PC-3 (cell line): ENCODE measurements at regions not wholly inside any gene's neighbourhood (a gene's known extent, or its start where the extent isn't known, plus 50 kb on each side); places are given as distances from the start of the nearest gene placed in this dataset.

Experiments
- ATAC-seq: fragments of 200-7000 bp; cut with Tn5 transposase; 2 replicates; pipeline ENCODE4 v1.9.1; 2020; ENCODE audit warnings: mild to moderate bottlenecking, moderate library complexity
- BruUV-seq: library from RNA; stranded (reverse); fragments of 400-500 nt; replicated peaks from 2 replicates; lab custom pipeline; 2021; lab: Mats Ljungman, UMichigan
- CTCF ChIA-PET: fragments of 300-600 bp; sonication (Branson Sonifier 250); formaldehyde crosslinking; loops from one replicate; lab custom pipeline; 2022; ENCODE audit warnings: antibody characterized with exemption; lab: Charles Lee
- POLR2A ChIA-PET: fragments of 300-600 bp; sonication (Branson Sonifier 250); formaldehyde crosslinking; loops from one replicate; lab custom pipeline; 2022; ENCODE audit warnings: antibody characterized with exemption; ENCODE audit not compliant: unreplicated experiment; lab: Charles Lee
- DNase-seq: peaks from one replicate; pipeline ENCODE4 v3.0.0-alpha.2; 2015
- H2AFZ ChIP-seq: fragments of 300-600 bp; sonication (generic); 2 replicates; pipeline ENCODE4 v1.6.0; 2016; ENCODE audit warnings: antibody characterized with exemption, low read length
- H3F3A ChIP-seq: fragments of 300-600 bp; sonication (generic); one replicate; pipeline ENCODE4 v1.6.0; 2017; ENCODE audit warnings: antibody characterized with exemption, low read length, control low read depth, mild to moderate bottlenecking; ENCODE audit not compliant: unreplicated experiment
- H3K27ac ChIP-seq: fragments of 300-600 bp; sonication (generic); 2 replicates; pipeline ENCODE4 v1.5.1; 2016; ENCODE audit warnings: mild to moderate bottlenecking, low read length
- H3K27me3 ChIP-seq: fragments of 300-600 bp; sonication (generic); 2 replicates; pipeline ENCODE4 v1.6.1; 2016; ENCODE audit warnings: low read length, mixed read lengths
- H3K36me3 ChIP-seq: fragments of 300-600 bp; sonication (generic); 2 replicates; pipeline ENCODE4 v1.6.1; 2016; ENCODE audit warnings: low read depth, mixed run types, low read length, mixed read lengths
- H3K4me1 ChIP-seq: fragments of 300-600 bp; sonication (generic); 2 replicates; pipeline ENCODE4 v1.5.1; 2016; ENCODE audit warnings: low read length; ENCODE audit not compliant: insufficient read depth
- H3K4me2 ChIP-seq: fragments of 300-600 bp; sonication (generic); 2 replicates; pipeline ENCODE4 v1.6.0; 2016; ENCODE audit warnings: low read length
- H3K4me3 ChIP-seq: fragments of 300-600 bp; sonication (generic); 2 replicates; pipeline ENCODE4 v1.5.1; 2016; ENCODE audit warnings: mild to moderate bottlenecking, low read length, mixed read lengths
- H3K79me2 ChIP-seq: fragments of 300-600 bp; sonication (generic); 2 replicates; pipeline ENCODE4 v1.6.1; 2017; ENCODE audit warnings: low read length, mixed read lengths
- H3K9ac ChIP-seq: fragments of 300-600 bp; sonication (generic); 2 replicates; pipeline ENCODE4 v1.6.0; 2016; ENCODE audit warnings: mild to moderate bottlenecking, low read length
- H3K9me2 ChIP-seq: fragments of 300-600 bp; sonication (generic); replicated peaks from 2 replicates; pipeline ENCODE4 v1.6.1; 2016; ENCODE audit warnings: mixed run types, low read length, mixed read lengths
- H3K9me3 ChIP-seq: fragments of 300-600 bp; sonication (generic); 2 replicates; pipeline ENCODE4 v1.6.1; 2016; ENCODE audit warnings: low read length, mixed read lengths
- H4K20me1 ChIP-seq: fragments of 300-600 bp; sonication (generic); 2 replicates; pipeline ENCODE4 v1.6.1; 2016; ENCODE audit warnings: low read length, mixed read lengths
- EZH2 ChIP-seq: fragments of 300-600 bp; sonication (generic); IDR thresholded peaks from one replicate; pipeline ENCODE4 v1.6.1; 2017; ENCODE audit warnings: antibody characterized with exemption, mild to moderate bottlenecking, low read length; ENCODE audit not compliant: unreplicated experiment
- EZH2phosphoT487 ChIP-seq: fragments of 300-600 bp; sonication (generic); IDR thresholded peaks from 2 replicates; pipeline ENCODE4 v1.6.1; 2018; ENCODE audit warnings: mild to moderate bottlenecking, antibody characterized with exemption, low read length, borderline replicate concordance
- intact Hi-C: fragments of 100-400 bp; cut with micrococcal nuclease; formaldehyde crosslinking; loops from 2 replicates; pipeline ENCODE4 v1.9.0; 2023
- TF ChIP-seq, protein P1 (sequence below): fragments of 300-600 bp; sonication (generic); conservative IDR thresholded peaks from 2 replicates; pipeline ENCODE4 v1.5.1; 2017; ENCODE audit warnings: antibody characterized with exemption, low read depth, mild to moderate bottlenecking, low read length

GRCh38 chr10:8183241-8183704, 128.8 kb downstream of the GATA3 start:
- intact Hi-C loops: no loop called here

GRCh38 chr10:8187171-8187666, 132.7 kb downstream of the GATA3 start:
- CTCF ChIA-PET: interaction anchor here (0.7 kb wide), 1 partner anchor 27 kb away, joined by 5 read pairs; no protein-coding TSS in a partner anchor
- H3K36me3 ChIP-seq: no peaks in the 10 kb centered on the region
- DNase-seq (no peak), ATAC-seq (no peak)
- no peaks in the 10 kb centered on the region for H3F3A ChIP-seq
- no peak for TF ChIP-seq EZH2phosphoT487
- TF ChIP-seq EZH2: no peak
- TF ChIP-seq, protein P1, sequence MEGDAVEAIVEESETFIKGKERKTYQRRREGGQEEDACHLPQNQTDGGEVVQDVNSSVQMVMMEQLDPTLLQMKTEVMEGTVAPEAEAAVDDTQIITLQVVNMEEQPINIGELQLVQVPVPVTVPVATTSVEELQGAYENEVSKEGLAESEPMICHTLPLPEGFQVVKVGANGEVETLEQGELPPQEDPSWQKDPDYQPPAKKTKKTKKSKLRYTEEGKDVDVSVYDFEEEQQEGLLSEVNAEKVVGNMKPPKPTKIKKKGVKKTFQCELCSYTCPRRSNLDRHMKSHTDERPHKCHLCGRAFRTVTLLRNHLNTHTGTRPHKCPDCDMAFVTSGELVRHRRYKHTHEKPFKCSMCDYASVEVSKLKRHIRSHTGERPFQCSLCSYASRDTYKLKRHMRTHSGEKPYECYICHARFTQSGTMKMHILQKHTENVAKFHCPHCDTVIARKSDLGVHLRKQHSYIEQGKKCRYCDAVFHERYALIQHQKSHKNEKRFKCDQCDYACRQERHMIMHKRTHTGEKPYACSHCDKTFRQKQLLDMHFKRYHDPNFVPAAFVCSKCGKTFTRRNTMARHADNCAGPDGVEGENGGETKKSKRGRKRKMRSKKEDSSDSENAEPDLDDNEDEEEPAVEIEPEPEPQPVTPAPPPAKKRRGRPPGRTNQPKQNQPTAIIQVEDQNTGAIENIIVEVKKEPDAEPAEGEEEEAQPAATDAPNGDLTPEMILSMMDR: no peak
- H3K9me3 ChIP-seq: no peaks in the 10 kb centered on the region
- no TSS peak for BruUV-seq
- POLR2A ChIA-PET: no interaction called here
- no peaks in the 10 kb centered on the region for H3K27me3 ChIP-seq
- intact Hi-C loops: no loop called here
- no peak overlapping the region for H2AFZ ChIP-seq
- H3K4me1 ChIP-seq: no peaks in the 10 kb centered on the region; the same call in 1 of the 2 replicates
- no peaks in the 10 kb centered on the region for H3K9me2 ChIP-seq
- H3K27ac ChIP-seq: no peak overlapping the region
- H3K9ac ChIP-seq: no peak overlapping the region
- no peak overlapping the region for H3K4me2 ChIP-seq
- H3K79me2 ChIP-seq: no peaks in the 10 kb centered on the region
- H3K4me3 ChIP-seq: no peak overlapping the region
- no peaks in the 10 kb centered on the region for H4K20me1 ChIP-seq

More at GRCh38 chr10:8183241-8183704, 128.8 kb downstream of the GATA3 start:
- Histone ChIP-seq H3K27me3 (no peaks in the 10 kb centered on the region), H3K79me2 (no peaks in the 10 kb centered on the region), H3K4me2 (peak overlapping the region; percentile 16; the same call in 1 of the 2 replicates), H3K27ac (no peak overlapping the region), H3K9me2 (no peaks in the 10 kb centered on the region), H3K9ac (no peak overlapping the region), H4K20me1 (no peaks in the 10 kb centered on the region), H3K4me1 (no peaks in the 10 kb centered on the region; the same call in 1 of the 2 replicates), H2AFZ (peak overlapping the region; percentile 34; the same call in 1 of the 2 replicates), H3K9me3 (no peaks in the 10 kb centered on the region), H3K36me3 (no peaks in the 10 kb centered on the region), H3F3A (no peaks in the 10 kb centered on the region), H3K4me3 (no peak overlapping the region)
- no peak for TF ChIP-seq EZH2phosphoT487
- TF ChIP-seq, protein P1: no peak
- TF ChIP-seq EZH2: no peak
- peak; percentile 13 for DNase-seq
- no peak for ATAC-seq
- ChIA-PET POLR2A (no interaction called here), CTCF (no interaction called here)
- no TSS peak for BruUV-seq

GRCh38 chr10:8189458-8189857, 135.0 kb downstream of the GATA3 start:
- POLR2A ChIA-PET: no interaction called here
- TF ChIP-seq EZH2 (no peak), EZH2phosphoT487 (no peak)
- Histone ChIP-seq H3K36me3 (no peaks in the 10 kb centered on the region), H2AFZ (0 out of 2 replicates have a peak overlapping the region, but pooled peaks have one; percentile 13), H3K27ac (no peak overlapping the region), H3K79me2 (no peaks in the 10 kb centered on the region), H3K9me2 (no peaks in the 10 kb centered on the region), H3K4me2 (no peak overlapping the region), H3K27me3 (no peaks in the 10 kb centered on the region), H3K4me3 (no peak overlapping the region), H4K20me1 (no peaks in the 10 kb centered on the region), H3K9ac (no peak overlapping the region), H3F3A (no peaks in the 10 kb centered on the region), H3K4me1 (no peaks in the 10 kb centered on the region), H3K9me3 (no peaks in the 10 kb centered on the region)
- CTCF ChIA-PET: no interaction called here
- ATAC-seq: no peak; the same call in 1 of the 2 replicates
- intact Hi-C loops: no loop called here
- no peak for DNase-seq
- no TSS peak for BruUV-seq
